Activated CD4-positive, CD25-positive, alpha-beta regulatory T cell treated with anti-CD3 and anti-CD28 coated beads, Interleukin-2, amount 50 U/mL, for 24 hours (primary cell): ENCODE measurements at regions not wholly inside any gene's neighbourhood (a gene's known extent, or its start where the extent isn't known, plus 50 kb on each side); places are given as distances from the start of the nearest gene placed in this dataset.
A peak's percentile ranks its signal among the peaks of the same experiment; 100 is the strongest.
"Not testable (repeated sequence)": the region's sequence is repeated elsewhere in the genome, so short reads cannot be mapped to it uniquely, and the experiment has no call there.

Experiments used
- ATAC-seq, 2 donors: fragments of 150-1000 bp; cut with Tn5 transposase; one replicate each; pipeline ENCODE4 v1.10.0; 2021; ENCODE audit warnings: mild to moderate bottlenecking in 1 of 2, moderate library complexity in 1 of 2

DNA sequence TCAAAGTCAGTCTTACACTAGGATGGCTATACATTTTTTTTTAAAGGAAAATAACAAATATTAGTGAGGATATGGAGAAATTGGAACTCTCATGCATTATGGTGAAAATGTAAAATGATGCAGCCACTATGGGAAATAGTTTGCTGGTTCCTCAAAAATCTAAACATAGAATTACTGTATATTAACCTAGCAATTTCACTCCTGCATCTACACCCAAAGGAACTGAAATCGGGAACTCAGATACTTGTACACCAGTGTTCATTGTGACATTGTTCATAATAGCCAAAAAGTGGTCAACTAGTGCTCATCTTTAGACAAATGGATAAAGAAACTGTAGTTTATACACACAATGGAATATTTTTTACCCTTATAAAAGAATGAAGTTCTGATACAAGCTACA is 110.7 kb downstream of the UTRN start:
- ATAC-seq: no peak

DNA sequence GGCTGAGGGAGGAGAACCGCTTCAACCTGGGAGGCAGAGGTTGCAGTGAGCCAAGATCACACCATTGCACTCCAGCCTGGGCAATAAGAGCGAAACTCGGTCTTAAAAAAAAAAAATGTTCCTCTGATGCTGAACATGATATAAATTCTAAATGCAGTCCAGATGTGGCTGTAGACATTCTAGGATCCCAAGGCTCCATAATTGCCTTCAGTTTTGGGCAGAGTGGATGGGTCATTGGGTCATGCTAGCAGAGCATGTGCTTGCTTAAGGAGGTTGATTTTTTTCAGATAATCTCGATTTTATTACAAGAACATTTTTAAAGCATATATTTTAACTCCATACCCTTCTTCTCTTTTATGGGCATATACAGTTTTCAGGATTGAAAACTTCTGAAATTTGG is 112.0 kb downstream of the UTRN start:
- no peak for ATAC-seq

DNA sequence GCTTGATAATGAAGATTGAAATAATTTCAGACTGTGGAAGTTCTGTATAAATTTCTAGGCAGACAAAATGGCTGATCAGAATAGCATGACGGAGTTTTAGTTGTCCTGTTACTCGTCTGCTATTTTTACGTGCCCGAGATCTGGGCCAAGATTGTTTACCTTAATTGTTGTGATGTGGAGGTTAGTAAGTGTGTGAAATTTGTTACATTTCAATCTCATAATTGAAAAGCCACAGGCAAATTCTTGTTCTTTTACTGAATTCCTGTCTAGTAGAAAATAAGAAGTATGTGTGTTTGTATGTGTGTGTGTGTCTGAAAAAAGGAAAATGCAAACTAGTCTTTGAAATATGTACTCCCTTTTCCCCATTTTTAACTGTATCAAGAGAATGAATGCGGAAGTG is 115.2 kb downstream of the UTRN start:
- ATAC-seq: no peak

DNA sequence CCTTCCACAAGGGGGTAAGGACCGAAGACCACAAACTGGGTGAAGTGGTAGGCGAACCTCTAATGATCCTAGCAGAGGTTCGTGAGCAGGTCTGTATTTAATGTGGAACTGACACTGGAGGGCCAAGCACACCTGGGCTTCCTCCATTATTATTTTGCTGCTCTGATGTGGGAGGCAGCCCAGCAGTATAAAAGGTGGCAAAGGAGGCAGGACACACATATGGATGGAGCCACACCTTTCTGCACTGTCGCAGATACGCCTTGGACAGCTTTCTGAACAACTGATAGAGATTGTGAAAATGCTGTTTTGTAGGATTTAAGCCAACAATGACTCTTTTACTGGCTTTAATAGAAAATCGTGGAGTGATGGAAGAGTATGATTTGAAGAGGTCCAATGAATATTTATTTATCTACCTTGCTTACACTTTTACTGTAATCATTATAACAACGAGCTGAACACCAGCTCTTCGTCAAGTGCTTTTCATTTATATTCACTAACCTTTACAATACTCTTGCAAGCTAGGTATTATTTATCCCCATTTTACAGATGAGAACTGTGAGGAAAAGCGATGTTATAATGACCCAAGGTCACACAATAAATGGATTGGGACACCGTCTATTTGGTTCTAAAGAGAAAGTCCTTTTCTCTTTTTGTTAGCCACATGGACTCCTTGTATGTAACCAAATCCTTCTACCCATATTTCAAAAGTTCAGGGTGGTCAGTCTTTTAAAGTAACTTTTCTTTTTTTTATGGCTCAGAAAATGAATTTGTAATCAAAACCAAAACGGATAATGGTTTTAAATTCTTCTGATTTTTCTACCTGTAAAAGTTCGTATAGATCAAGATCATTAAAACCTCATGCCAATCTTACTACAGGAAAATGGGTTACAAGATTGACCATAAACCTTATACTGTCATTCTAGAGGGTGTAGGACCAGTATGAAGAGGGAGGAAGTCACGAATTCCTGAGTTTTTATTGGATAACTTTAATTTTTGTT is 116.9 kb downstream of the UTRN start:
- no peak for ATAC-seq

DNA sequence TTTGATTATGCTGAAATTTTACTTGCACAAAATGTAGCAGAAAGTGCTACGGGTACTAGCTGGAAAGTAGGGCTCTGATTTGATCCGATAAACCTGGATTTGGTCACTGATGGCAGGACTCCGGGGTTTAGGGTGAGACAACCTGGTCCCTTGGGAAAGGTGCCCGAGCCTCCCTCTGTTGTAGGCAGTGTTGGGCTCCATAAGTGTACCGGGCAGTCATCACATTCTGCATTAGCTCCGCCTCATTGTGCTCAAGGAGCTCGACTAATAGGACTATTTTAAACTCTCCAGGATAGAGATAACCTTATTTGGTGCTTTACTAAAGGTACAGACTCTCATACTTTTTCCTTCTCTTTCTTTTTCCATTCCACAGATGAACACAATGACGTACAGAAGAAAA is 117.6 kb downstream of the UTRN start:
- ATAC-seq: no peak

DNA sequence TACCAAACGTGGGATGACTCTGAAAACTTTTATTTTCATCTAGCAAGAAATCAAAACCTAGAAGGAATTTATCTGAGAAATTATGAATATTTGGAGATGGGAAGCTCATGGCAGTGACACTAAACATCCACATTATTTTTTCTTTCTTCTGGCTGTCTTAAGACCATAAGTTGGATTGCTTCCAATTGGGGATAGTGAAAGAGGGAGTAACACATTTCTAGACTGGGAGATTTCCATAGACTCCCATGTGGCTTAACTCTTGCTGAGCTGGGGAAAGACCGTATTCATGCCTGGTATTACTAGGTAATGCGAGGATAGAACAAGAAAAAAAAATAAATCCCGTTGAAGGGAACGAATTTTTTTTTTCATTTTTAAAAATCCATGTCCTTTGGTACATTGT is 120.0 kb downstream of the UTRN start:
- no peak for ATAC-seq

DNA sequence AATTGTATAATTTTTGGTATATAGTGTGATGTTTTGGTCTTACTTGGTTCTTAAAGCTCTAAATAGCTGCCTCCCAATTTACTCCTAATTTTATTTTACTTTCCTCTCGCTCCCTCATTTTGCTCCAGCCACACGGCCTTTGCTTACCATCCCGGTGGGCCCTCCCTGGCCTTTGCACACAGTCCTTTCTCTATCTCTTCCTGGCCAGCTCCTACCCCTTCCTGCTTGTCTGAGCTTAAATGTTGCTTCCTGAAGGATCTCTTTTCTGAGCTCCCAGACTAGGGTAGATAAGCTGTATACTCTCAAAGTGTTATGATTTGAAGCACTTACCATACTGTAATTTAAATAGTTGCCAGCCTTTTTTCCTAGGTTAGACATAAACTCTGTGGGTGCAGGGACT is 121.7 kb downstream of the UTRN start:
- no peak for ATAC-seq

DNA sequence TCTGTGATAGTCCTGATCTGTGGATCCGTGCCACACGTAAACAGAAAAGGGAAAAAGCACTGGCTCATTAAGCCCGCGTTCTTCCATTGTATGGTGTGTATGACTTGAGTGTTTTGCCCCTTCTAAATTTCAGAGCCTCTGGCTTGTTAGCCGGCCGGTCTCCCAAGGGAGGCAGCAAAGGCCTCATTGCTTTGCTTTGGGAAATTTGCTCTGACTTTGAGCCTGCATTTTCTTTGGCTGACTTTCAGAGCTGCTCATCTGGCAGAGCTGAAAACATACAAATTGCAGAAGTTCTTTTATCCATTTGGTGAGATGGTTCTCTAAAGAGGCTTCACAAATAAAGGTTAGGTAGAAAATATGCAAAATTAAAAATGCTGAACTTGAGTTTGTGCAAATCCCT is 123.0 kb downstream of the UTRN start:
- no peak for ATAC-seq

DNA sequence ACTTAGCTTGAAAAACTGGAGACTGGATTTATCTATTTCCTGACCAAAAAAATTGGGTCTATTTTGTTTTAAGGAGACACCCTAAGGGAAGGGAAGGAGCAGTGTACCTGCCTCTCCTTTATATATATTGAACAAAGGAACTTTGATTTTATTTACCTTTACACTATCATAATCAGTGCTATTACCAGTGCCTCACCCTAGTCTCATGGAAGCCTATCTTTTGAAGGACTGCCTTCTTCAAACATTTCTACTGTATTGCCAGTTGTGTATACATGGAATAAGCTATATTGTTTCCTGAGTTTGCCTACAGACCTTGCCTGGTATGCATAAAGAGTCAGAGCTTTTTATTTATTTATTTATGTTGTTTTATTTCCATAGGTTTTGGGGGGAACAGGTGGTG is 124.9 kb downstream of the UTRN start:
- ATAC-seq: no peak

DNA sequence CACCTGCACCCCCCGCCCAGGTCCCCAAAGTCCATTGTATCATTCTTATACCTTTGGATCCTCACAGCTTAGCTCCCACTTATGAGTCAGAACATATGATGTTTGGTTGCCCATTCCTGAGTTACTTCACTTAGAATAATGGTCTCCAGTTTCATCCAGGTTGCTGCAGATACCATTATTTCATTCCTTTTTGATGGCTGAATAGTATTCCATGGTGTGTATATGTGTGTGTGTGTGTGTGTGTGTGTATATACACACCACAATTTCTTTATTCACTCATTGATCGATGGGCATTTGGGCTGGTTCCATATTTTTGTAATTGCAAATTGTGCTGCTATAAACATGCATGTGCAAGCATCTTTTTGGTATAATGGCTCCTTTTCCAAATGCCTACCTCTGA is 125.4 kb downstream of the UTRN start:
- not testable (repeated sequence) for ATAC-seq

DNA sequence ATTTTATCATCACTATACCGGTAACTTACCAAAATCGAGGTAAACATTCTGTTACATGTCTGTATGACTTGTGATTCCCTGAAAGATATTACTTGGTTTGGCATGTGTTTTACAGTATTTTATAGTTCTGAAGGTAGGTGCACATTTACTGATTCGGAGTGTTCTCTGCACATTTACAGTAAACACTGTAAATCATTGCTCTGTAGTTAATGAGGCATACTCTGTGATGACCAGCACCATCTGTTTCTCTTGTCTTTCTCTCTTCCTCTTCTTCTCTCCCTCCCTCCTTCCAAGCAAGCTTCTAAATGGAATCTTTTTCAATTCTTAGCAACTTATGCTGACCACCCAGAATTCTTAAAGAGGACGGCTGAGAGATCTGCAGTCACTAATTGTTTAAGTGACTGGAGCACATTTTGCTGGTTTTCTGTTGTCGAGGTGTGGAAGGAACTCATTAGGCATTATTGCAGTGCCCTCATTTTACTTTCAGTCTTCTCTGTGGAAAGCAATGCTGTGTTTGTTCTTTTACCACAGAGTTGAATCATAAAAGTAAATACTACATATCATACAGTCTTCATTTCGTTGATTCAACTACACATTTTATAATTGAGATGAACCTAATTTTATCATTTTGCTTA is 126.5 kb downstream of the UTRN start:
- peak; percentile 76 to 81 for ATAC-seq

DNA sequence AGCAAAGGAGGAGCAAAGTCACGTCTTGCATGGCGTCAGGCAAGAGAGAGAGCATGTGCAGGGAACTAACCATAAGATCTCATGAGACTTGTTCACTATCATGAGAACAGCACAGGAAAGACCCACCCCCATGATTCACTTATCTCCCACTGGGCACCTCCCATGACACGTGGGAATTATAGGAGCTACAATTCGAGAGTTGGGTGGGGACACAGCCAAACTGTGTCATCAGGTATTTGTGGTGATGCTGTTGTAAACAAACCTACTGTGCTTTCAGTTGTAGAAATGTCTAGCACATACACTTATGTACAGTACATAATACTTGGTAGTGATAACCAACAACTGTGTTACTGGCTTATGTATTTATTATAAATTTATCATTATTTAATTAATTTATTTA is 128.3 kb downstream of the UTRN start:
- no peak for ATAC-seq

DNA sequence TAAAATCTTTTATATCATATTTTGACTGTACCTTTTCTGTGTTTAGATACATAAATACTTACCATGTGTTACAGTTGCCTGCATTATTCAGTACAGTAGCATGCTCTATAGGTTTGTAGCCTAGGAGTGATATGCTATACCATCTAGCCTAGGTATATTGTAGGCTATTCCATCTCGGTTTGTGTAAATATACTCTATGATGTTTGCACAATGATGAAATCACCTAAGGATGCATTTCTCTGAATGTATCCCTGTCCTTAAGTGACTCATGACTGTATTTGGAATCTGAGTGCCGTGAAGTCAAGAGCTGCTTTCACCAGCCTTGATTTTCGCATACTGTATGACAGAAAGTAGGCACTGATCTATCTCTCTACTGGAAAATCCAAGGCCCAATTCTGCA is 129.9 kb downstream of the UTRN start:
- no peak for ATAC-seq

DNA sequence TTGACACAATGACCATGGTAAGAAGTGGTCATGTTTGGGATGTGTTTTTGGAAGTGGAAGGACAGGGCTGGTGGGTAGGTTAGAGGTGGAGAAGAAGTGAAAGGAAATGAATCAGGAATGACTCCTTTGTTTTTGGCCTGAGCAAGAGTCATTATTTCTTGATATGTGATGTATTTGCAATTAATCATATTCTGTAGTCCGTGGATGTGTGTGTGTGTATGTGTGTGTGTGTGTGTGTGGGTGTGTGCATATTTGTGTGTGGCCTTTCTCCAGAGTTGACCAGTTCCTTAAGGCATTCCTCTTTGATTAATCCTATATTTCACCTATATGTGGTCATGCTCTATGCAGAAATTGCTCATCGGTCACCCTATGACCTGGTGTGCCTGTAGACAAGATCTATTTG is 130.7 kb downstream of the UTRN start:
- ATAC-seq: no peak

DNA sequence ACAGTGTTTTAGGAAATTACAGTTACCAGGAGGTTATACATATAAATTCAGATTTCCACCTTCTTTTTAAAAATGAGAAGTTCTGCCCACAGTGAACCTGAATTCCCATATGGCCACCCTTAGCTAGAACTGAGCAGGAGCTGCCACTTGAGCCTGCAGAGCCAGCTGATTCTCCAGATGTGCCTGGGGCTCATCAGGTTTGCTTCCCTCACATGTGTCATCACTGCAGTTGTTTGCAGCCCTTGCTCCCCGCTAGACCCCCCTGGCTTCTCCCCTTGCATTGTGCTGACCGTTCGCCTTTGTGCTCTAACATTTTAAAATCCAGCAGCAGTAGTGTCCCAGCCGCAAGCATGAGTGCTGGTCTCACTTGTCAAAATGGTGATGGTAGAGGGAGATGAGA is 131.1 kb downstream of the UTRN start:
- ATAC-seq: no peak

DNA sequence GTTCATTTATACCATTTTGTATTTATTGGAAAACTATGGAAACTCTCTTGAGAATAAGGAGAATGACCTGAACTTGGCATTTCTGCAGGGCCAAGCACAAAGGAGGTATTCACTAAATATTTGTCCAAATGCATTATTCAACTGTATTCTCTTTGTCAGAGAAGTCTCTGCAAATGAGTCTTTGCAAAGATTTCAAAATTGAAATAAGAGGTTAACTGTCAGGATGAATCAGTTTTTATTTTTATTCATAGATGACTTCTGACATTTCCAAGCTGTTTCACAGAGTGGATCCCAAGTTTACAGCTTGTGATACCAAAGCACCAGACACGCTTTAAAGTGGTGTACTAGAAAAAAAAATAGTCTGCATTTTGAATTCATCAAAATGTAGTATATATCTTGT is 131.6 kb downstream of the UTRN start:
- ATAC-seq: no peak

DNA sequence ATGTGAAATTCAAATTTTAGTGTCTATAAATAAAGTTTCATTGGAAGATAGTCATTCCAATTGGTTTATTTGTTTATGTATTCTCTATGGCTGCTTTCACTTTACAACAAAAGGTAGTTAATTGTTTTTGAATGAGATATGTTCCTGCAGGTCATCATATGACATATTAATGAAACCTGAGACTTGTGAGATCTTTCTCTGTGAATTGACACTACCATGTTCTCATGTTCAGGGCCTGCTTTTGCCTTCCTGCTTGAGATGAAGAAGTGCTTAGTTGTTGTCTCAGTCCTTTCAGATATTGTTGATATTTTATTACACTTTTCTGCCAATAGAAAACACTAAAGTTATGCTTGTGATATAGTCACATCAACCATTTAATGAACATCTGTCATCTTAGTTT is 132.5 kb downstream of the UTRN start:
- no peak for ATAC-seq

DNA sequence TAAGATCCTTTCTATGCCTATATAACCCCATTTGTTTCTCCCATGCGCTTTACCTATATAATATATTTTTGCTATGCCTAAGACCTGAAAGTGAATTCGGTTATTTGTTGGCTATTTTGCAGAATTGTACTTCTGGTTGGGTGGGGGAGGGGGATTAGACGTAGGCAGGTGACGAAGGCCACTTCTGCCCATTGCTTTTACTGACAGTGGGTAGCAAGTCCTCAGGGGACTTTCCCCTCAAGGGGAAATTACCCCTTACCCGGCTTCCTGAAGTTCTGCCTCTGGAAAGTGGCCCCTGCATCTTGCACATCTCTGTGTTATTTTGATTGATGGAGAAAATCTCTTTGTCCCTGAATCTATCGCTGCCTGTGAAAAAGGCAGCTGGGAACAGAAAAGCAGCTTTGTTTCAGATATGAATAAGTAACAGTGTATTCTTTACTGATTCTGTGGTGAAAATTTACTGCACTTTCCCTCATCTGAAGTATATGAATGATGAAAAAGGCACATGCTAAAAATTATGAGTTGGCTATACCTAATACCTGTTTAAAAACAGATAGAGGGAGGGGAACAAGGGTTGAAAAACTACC is 133.9 kb downstream of the UTRN start:
- peak; percentile 41 to 45 for ATAC-seq

DNA sequence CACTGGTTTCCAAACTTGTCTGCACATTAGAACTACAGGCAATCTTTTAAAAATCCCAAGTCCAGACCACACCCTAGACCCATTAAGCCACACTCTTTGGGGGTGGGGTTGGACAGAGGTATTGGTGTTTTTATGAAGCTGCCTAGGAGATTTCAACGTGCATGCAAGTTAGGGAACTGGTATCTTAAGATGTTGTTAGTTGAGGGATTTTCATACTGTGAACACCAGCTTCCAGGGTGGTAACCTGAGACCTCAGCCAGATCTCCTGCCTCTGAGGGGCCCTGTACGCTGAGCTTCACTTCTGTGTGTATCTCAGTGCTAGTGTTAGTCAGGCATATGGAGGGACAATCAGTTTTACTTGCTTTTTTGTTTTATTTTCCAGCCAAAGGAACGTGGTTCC is 138.0 kb downstream of the UTRN start:
- ATAC-seq: no peak

DNA sequence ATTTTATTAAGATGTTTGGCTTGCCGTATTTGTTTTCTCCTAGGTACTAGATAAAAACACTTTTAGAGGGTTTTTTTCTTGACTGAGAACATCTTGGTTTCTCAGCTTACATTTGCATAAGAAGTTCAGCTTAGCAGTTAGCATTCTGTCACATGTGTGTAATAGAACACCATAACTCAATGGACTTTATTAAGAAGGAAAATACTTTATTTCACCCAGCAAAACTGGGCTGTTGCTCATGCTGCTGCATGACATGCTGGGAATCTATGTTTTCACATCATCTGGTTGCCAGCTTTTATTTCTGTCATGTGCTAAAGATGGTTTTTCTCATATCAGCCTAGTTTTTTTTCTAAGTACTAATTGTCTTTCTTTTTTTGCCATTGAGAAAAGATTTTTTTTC is 144.6 kb downstream of the UTRN start:
- no peak for ATAC-seq

DNA sequence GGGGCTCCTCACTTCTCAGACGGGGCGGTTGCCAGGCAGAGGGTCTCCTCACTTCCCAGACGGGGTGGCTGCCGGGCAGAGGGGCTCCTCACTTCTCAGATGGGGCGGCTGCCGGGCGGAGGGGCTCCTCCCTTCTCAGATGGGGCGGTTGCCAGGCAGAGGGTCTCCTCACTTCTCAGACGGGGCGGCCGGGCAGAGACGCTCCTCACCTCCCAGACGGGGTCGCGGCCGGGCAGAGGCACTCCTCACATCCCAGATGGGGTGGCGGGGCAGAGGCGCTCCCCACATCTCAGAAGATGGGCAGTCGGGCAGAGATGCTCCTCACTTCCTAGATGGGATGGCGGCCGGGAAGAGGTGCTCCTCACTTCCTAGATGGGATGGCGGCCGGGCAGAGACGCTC is 148.3 kb downstream of the UTRN start:
- not testable (repeated sequence) for ATAC-seq

DNA sequence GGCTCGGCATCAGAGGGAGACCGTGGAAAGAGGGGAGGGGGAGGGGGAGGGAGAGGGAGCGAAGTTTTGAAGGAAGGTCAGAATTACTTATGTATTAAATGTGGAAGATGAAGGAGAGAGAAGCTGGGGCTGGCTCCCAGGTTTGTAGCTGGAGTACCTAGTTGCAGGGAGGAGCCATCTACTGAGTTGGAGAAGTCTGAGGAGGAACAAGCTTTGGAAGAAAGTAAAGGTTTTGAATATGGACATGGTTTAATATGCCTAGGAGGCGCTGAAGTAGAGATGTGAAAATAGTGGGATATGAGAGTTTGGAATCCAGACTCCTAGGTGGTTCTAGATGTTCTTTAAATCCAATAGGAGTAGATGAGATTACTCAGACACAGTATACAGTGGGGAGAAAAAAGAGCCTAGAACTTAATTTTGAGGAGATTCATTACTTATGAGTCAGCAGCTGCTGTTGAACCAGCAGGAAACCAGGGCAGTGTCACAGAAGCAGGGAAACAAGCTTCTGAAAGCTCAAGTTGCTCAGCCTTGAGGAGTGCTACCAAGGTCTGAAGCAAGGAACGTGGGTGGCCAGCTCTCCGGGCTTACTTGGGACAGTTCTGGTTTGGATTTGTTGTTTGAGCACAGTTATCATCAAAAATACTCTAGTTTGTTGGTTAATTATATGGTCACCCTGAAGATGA is 149.3 kb downstream of the UTRN start:
- ATAC-seq: no peak
